ENCODE measurements at regions not wholly inside any gene's neighbourhood (a gene's known extent, or its start where the extent isn't known, plus 50 kb on each side); places are given as distances from the start of the nearest gene placed in this dataset.

DNA sequence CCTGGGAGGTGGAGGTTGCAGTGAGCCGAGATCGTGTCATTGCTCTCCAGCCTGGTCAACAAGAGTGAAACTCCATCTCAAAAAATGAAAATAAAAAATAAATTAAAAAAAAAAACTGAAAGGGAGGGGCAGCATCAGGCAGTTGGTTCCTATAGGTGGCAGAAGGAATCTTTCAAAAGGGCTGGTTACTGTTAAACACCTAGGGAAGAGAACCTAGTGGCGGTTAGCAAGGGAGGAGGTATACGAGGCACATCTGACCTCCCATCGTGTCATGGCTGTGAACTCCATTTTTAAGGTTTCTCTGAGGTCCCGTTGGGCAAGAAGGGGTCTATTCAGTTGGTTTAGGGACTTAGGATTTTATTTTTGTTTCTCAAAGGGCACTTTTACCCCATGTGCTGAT, 150.1 kb downstream of the SLC7A11 start:
- no peak overlapping the region for H3K27ac Mint-ChIP-seq
- H3K36me3 Mint-ChIP-seq (ENCODE audit: low read depth): no peaks in the 10 kb centered on the region
- peaks cover 5% of the 10 kb centered on the region for H3K4me1 Mint-ChIP-seq
- peaks cover 14% of the 10 kb centered on the region for H3K27me3 Mint-ChIP-seq
- DNase-seq: no peak
- H3K4me3 Mint-ChIP-seq: no peak overlapping the region
- no peak for ATAC-seq
- H3K9me3 ChIP-seq (ENCODE audit: control insufficient read depth, low read length, poor library complexity, severe bottlenecking): no peaks in the 10 kb centered on the region

GRCh38 chr4:138090918-138091676, 151.1 kb downstream of the SLC7A11 start:
- peaks cover 5% of the 10 kb centered on the region for H3K4me1 Mint-ChIP-seq
- H3K36me3 Mint-ChIP-seq (ENCODE audit: low read depth): no peaks in the 10 kb centered on the region
- H3K27me3 Mint-ChIP-seq: peaks cover 14% of the 10 kb centered on the region
- no peak for DNase-seq
- no peak overlapping the region for H3K4me3 Mint-ChIP-seq
- no peak for ATAC-seq
- H3K9me3 ChIP-seq (ENCODE audit: control insufficient read depth, low read length, poor library complexity, severe bottlenecking): no peaks in the 10 kb centered on the region
- H3K27ac Mint-ChIP-seq: no peak overlapping the region

DNA sequence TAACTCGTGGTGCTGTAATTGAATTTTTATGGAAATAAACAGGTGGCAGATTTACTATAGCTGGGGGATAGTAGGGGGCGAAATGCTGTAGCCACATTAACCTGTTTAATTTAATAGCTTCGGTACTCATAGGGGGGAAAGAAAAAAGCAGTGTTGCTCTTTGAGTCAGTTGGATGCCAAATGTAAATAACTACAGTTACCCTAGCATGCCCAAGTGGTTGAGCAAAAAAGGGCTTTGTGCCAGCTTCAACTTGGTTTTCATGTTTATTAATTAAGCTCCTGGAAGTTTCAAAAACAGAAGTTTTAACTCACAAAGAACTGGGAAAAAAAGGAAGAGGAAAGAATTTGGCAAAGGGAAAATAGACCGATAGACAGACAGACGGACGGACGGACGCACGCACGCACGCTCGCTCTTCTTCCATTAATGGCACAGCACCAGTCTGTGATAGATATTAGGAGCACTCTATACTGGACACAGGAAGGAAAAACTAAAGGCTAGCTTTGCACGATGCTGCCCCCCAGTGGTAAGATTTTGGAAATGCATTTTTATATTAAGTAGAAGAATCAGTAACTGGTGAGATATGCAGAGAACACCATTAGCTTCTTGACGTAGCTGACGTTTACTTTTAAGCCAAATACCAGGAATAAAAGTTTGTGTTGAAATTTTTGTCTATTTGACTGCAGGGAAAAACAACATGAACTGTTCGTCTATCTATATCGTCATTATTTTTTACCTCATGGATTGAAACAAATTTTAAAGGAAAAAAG, 151.8 kb downstream of the SLC7A11 start:
- no peaks in the 10 kb centered on the region for H3K9me3 ChIP-seq (ENCODE audit: control insufficient read depth, low read length, poor library complexity, severe bottlenecking)
- Mint-ChIP-seq H3K4me3 (no peak overlapping the region), H3K27ac (no peak overlapping the region), H3K36me3 (ENCODE audit: low read depth) (no peaks in the 10 kb centered on the region), H3K4me1 (peaks cover 5% of the 10 kb centered on the region), H3K27me3 (peaks cover 14% of the 10 kb centered on the region)
- DNase-seq (no peak), ATAC-seq (no peak)

DNA sequence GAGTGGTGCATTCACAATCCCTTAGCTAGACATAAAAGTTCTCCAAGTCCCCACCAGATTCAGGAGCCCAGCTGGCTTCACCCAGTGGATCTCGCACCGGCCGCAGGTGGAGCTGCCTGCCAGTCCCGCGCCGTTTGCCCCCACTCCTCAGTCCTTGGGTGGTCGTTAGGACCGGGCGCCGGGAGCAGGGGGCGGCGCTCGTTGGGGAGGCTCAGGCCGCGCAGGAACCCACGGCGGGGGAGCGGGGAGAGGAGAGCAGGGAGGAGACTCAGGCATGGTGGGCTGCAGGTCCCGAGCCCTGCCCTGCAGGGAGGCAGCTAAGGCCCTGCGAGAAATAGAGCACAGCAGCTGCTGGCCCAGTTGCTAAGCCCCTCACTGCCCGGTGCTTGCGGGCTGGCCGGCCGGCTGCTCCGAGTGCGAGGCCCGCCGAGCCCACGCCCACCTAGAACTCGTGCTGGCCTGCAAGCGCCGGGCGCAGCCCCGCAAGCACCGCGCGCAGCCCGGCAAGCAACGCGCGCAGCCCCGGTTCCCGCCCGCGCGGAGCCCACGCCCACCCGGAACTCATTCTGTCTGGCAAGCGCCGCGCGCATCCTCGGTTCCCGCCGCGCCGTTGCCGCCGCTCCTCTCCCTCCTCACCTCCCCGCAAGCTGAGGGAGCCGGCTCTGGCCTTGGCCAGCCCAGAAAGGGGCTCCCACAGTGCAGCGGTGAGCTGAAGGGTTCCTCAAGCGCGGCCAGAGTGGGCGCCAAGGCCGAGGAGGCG, 153.5 kb downstream of the SLC7A11 start:
- H3K27ac Mint-ChIP-seq: no peak overlapping the region
- H3K27me3 Mint-ChIP-seq: peaks cover 14% of the 10 kb centered on the region
- H3K4me1 Mint-ChIP-seq: peaks cover 5% of the 10 kb centered on the region
- ATAC-seq: no peak
- H3K9me3 ChIP-seq (ENCODE audit: control insufficient read depth, low read length, poor library complexity, severe bottlenecking): no peaks in the 10 kb centered on the region
- no peak for DNase-seq
- no peak overlapping the region for H3K4me3 Mint-ChIP-seq
- no peaks in the 10 kb centered on the region for H3K36me3 Mint-ChIP-seq (ENCODE audit: low read depth)

GRCh38 chr4:138087066-138087719, 155.0 kb downstream of the SLC7A11 start:
- Mint-ChIP-seq H3K27ac (no peak overlapping the region), H3K27me3 (peaks cover 14% of the 10 kb centered on the region), H3K36me3 (ENCODE audit: low read depth) (no peaks in the 10 kb centered on the region), H3K4me1 (peaks cover 5% of the 10 kb centered on the region), H3K4me3 (no peak overlapping the region)
- no peak for DNase-seq
- no peak for ATAC-seq
- H3K9me3 ChIP-seq (ENCODE audit: control insufficient read depth, low read length, poor library complexity, severe bottlenecking): no peaks in the 10 kb centered on the region

GRCh38 chr4:138086611-138087041, 155.5 kb downstream of the SLC7A11 start:
- DNase-seq (no peak), ATAC-seq (no peak)
- no peaks in the 10 kb centered on the region for H3K36me3 Mint-ChIP-seq (ENCODE audit: low read depth)
- no peak overlapping the region for H3K27ac Mint-ChIP-seq
- H3K4me1 Mint-ChIP-seq: peaks cover 5% of the 10 kb centered on the region
- H3K4me3 Mint-ChIP-seq: no peak overlapping the region
- no peaks in the 10 kb centered on the region for H3K9me3 ChIP-seq (ENCODE audit: control insufficient read depth, low read length, poor library complexity, severe bottlenecking)
- peaks cover 13% of the 10 kb centered on the region for H3K27me3 Mint-ChIP-seq

DNA sequence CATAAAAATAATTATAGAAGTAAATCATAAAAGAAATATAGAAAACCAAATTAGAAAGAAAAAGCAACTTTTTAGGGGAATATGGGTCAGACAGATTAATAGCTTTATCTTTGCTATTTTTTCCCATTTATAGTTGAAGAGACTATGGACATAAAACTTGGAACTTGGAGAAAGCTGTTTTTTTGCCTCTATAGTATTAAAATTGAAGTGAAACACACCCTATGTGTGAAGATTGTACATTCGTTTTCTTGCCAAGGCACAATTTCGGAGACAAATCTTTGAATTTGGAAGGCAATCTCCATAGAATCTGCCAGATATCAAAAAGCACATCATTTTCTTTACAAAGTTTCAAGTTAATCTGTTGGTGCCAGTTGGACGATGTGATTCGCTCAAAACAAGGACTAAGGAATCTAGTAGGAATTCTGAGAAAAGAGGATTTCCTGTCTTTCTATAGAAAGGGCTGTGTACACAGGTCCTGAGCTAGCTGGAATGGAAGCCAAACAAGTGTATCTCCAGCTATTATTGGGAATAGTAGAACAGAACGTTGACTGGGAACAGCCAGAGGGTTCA, 156.3 kb downstream of the SLC7A11 start:
- peaks cover 5% of the 10 kb centered on the region for H3K27me3 Mint-ChIP-seq
- no peaks in the 10 kb centered on the region for H3K36me3 Mint-ChIP-seq (ENCODE audit: low read depth)
- no peaks in the 10 kb centered on the region for H3K9me3 ChIP-seq (ENCODE audit: control insufficient read depth, low read length, poor library complexity, severe bottlenecking)
- no peak overlapping the region for H3K4me3 Mint-ChIP-seq
- DNase-seq (no peak), ATAC-seq (no peak)
- peaks cover 5% of the 10 kb centered on the region for H3K4me1 Mint-ChIP-seq
- H3K27ac Mint-ChIP-seq: no peak overlapping the region

DNA sequence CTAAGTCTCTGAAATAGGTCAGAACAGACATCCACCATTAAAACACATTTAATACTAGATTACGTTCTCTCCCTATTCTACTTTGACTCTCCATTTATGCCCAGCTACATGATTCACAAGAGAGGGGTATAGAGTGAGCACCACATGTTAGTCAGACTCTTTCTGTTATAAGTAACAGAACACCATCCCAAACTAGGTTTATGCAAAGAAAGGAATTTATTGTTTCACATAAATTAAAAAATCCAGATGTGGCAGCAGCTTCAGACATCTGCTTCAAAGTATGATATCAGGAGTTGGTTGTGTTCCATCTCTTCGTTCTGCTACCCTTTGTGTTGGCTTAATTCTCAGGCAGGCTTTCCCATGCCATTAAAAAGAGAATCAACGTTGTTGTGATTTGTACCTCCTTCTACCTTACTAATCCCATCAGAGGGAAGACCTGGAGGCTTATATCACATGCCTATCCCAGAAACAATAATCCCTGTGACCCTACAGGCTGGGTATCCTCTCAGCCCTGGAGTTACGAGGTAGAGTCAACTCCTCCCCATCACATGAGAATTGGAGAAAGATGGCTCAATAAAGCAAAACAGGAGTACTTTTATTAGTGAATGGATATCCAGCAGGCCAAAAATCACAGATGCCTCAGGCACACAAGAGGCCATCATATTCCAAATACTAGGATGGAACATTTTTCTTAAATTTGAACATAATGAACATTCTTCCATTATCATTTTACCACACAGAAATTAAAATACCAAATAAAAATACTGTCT, 163.2 kb downstream of the SLC7A11 start:
- H3K4me3 Mint-ChIP-seq: no peak overlapping the region
- no peaks in the 10 kb centered on the region for H3K9me3 ChIP-seq (ENCODE audit: control insufficient read depth, low read length, poor library complexity, severe bottlenecking)
- no peak for ATAC-seq
- H3K36me3 Mint-ChIP-seq (ENCODE audit: low read depth): no peaks in the 10 kb centered on the region
- H3K27me3 Mint-ChIP-seq: no peaks in the 10 kb centered on the region
- no peak for DNase-seq
- no peaks in the 10 kb centered on the region for H3K4me1 Mint-ChIP-seq
- no peak overlapping the region for H3K27ac Mint-ChIP-seq

GRCh38 chr4:138078253-138078652, 163.9 kb downstream of the SLC7A11 start:
- H3K27ac Mint-ChIP-seq: no peak overlapping the region
- H3K36me3 Mint-ChIP-seq (ENCODE audit: low read depth): no peaks in the 10 kb centered on the region
- H3K9me3 ChIP-seq (ENCODE audit: control insufficient read depth, low read length, poor library complexity, severe bottlenecking): no peaks in the 10 kb centered on the region
- H3K27me3 Mint-ChIP-seq: no peaks in the 10 kb centered on the region
- no peak overlapping the region for H3K4me3 Mint-ChIP-seq
- no peak for ATAC-seq
- no peak for DNase-seq
- no peaks in the 10 kb centered on the region for H3K4me1 Mint-ChIP-seq

- Mint-ChIP-seq H3K4me3 (no peak overlapping the region), H3K4me1 (no peaks in the 10 kb centered on the region), H3K27me3 (no peaks in the 10 kb centered on the region), H3K36me3 (ENCODE audit: low read depth) (no peaks in the 10 kb centered on the region), H3K27ac (no peak overlapping the region)
- H3K9me3 ChIP-seq (ENCODE audit: control insufficient read depth, low read length, poor library complexity, severe bottlenecking): no peaks in the 10 kb centered on the region
- ATAC-seq (no peak), DNase-seq (no peak)
Measured at GRCh38 chr4:138076561-138076960, 165.6 kb downstream of the SLC7A11 start.

DNA sequence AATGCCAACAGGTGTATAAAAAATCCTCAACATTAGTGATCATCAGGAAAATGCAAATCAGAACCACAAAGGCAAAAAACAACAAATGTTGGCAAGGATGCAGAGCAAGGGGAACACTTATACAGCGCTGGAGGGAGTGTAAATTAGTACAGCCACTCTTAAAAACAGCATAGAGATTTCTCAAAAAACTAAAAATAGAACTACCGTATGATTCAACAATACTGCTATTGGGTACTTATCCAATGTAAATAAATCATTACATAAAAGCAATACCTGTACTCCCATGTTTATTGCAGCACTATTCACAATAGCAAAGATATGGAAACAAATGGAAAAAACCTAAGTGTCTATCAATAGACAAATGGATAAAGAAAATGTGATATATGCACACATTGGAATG, 171.3 kb downstream of the SLC7A11 start:
- H3K4me3 Mint-ChIP-seq: no peak overlapping the region
- H3K27ac Mint-ChIP-seq: no peak overlapping the region
- no peaks in the 10 kb centered on the region for H3K27me3 Mint-ChIP-seq
- no peaks in the 10 kb centered on the region for H3K9me3 ChIP-seq (ENCODE audit: control insufficient read depth, low read length, poor library complexity, severe bottlenecking)
- H3K36me3 Mint-ChIP-seq (ENCODE audit: low read depth): no peaks in the 10 kb centered on the region
- ATAC-seq (no peak), DNase-seq (no peak)
- H3K4me1 Mint-ChIP-seq: no peaks in the 10 kb centered on the region

DNA sequence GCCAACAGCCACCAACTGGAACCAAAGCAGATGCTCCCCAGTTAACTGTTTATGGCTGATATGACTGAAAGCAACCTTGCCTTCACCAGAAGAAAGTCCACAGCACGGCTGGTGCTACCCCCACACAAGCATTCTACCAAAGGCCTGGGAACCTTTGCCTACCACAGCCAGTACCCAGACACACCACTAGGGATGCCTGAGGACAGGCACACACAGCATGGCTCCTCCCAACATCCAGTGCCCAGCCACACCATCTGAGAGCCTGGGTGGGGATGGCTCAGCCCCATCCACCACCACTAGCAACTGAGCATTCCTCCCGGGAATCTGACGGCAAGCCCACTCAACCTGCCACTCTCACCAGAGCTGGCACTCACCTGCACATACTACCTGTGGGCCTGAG, 178.6 kb downstream of the SLC7A11 start:
- Mint-ChIP-seq H3K4me3 (no peak overlapping the region), H3K4me1 (no peaks in the 10 kb centered on the region), H3K27me3 (no peaks in the 10 kb centered on the region), H3K27ac (no peak overlapping the region), H3K36me3 (ENCODE audit: low read depth) (no peaks in the 10 kb centered on the region)
- ATAC-seq (no peak), DNase-seq (no peak)
- no peaks in the 10 kb centered on the region for H3K9me3 ChIP-seq (ENCODE audit: control insufficient read depth, low read length, poor library complexity, severe bottlenecking)
